Activated T-cell treated with anti-CD3 and anti-CD28 coated beads for 24 hours (primary cell): ENCODE measurements at regions not wholly inside any gene's neighbourhood (a gene's known extent, or its start where the extent isn't known, plus 50 kb on each side); places are given as distances from the start of the nearest gene placed in this dataset.

Source experiments
- DNase-seq: peaks from one replicate; pipeline ENCODE4 v3.0.0-alpha.2; 2020; ENCODE audit warnings: low read depth

DNA sequence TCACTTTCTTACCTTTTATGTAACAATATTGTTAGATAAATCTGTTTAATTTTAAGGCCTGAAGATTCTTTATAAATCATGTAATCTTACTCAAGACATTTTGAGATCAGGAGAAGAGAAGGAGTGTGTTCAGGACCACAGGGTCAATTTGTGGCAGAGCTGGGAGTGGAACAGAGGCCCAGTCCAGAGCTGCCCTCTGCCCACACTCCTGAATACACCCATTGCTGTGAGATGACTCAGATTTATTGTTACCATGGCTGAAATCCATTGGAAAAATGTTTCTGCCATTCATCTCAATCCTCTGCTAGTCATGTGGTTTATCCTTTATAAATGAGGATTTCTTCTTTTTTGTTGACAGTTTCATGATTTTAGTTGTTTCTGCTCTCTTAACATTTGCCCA is 100.5 kb upstream of the STXBP6 start:
- DNase-seq: no peak

DNA sequence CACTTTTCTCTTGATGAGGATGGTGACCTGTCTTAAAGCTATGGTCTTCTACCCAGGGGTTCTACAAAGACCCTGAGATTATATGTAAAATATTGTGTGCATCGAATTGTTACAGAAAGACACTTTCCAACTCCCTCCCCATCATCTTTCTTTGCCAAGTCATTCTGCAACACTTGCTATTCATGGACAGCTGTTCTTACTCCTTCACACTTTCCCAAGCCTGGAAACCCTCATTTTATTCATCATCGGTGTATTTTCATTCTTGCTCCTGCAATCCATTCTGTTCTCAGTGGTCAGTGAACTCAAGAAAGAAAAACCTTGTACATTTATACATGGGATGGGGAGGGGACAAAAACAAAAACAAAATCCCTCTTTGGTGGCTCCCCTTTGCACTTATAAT is 90.5 kb upstream of the STXBP6 start:
- DNase-seq: no peak

DNA sequence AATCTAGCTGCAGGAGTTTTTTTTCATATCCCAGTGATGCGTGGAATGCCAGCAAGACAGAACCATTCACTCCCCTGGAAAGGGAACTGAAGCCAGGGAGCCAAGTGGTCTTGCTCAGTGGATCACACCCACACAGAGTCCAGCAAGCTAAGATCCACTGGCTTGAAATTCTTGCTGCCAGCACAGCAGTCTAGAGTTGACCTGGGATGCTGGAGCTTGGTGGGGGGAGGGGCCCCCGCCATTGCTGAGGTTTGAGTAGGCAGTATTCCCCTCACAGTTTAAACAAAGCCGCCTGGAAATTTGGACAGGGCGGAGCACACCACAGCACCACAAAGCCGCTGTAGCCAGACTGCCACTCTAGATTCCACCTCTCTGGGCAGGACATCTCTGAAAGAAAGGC is 86.9 kb upstream of the STXBP6 start:
- DNase-seq: no peak

DNA sequence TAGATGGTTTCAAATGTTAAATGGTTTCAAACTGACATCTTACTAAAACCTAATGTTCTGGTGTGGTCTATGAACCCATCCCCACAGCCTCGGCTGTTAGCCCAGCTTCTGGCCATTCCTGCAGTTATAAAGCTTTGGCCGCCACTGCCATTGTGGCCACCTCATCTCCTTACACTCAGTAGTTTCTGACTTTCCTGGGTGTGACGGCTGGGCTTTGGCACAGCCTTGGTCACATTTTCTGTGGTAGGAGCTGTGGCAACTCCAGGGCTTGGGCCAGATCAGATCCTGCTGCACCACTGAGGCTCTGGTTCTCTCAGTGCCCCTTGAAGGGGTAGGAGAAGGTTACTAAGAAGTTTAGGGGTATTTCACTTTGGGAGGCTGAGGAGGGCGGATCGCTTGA is 84.2 kb upstream of the STXBP6 start:
- no peak for DNase-seq

DNA sequence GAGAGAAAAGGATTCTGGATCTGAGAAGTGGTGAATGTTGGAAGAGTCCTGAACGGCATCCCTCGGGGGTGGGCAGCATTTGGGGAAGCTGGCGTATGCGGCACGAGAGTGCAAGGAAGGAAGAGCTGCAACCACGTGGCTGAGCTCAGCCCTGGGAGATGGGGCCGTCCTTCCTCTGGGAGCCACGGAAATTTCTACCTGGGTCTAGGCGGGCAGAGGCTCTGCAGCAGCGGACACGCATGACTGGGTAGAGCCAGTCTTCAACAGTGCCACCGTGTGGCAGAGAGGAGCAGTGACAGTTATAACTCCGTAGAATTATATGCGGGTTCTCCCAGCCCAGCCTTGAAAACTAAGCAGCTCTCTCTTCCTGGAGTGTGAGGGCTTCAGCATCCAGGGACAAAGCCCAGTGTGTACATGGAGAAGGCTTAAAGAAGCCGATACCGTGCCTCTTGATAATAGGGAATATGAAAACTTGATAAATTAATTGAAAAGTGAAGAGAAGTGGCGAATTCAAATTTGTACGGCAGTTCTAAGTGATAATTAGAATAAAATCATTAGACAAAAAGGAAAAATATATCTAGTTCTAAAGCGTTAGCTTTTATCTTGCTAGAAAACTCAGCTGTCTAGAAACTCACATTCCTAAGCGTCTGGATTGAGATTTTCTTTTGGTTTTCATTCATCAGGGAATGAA is 82.9 kb upstream of the STXBP6 start:
- DNase-seq: peak; percentile 38

DNA sequence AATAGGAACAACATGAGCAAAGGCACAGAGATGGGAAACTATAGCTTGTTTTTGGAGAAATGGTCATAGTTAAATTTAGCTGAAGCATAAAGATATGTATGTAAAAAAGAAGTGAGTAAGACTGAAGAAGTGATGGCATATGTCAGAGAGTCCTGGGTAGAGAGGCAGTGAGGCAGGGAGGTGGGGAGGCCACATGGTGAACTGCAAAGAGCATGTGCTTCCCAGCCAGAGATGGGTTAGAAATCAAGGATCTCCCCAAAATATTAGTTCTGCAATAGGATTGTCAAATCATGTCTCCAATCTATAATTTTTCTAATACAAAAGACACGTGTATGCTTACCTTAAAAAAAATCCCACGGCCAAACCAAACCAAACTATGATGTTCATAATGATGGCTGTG is 82.1 kb upstream of the STXBP6 start:
- DNase-seq: no peak

DNA sequence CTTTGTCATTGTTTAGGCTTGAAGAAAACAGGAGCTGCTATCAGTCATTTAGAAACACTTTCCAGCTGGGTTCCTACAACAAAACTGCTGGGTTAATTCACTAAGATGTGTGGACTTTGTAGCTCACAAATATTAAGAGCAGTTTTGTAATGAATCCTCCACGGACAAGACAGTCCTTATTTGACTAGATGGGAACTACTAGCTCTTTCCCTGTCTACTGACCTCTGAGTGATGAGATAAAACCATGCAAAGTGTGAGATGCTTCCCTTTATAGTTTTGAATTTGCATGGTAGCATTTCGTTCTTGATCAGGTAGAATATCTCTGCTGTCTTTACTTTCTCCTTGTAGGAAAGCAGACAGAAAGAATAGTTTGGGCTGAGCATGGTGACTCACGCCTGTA is 72.9 kb upstream of the STXBP6 start:
- no peak for DNase-seq

DNA sequence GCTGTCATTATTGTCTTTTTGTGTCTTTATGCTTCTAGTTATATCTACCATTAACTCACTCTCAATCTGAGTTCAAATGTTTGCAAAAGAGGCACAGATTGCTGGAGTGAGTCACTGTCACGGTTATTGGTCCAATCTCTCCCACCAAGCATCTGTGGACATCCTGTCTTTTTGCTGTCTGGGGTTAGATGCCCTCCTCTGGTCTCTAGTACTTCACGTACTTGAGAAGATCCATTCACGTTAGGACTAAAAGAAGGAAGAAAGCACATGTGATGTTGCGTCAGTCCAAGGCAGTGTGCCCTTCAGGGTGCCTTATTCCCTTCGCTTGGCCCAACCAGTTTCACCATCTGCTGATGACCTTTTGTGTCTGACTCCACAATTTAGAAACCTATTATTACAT is 72.3 kb upstream of the STXBP6 start:
- no peak for DNase-seq

DNA sequence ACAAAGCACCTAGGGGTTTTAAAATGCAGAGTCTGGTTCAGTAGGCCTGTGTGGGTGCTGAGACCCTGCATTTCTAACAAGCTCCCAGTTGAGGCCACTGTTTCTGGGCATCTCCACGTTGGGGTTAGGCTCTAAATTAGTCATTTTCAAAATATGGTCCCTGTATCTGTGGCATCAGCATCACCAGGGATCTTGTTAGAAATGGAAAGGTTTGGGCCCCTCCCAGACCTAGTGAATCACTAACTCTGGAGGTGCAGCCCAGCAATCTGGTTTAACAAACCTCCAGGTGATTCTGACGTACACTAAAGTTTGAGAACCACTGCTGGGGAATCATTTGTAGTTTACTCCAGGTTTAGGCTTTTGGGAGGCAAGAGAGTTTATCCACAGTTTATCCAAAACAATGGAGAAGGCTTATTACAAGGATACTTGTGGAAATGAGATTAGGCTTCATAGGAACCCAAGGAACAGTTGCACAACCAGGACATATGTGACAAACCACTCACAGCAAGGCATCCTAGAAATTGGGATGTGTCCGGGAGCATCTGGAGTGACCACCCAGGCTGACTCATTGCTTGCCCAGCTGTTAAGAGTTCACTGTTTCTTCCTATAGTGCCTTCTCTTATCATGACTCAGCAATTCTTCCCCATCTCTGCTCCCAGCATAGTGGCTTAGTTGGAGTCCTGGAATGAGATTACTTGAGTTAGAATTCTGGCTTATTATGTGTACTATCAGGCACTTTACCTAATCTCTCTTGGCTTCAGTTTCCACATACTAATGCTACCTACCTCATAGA is 71.6 kb upstream of the STXBP6 start:
- no peak for DNase-seq

DNA sequence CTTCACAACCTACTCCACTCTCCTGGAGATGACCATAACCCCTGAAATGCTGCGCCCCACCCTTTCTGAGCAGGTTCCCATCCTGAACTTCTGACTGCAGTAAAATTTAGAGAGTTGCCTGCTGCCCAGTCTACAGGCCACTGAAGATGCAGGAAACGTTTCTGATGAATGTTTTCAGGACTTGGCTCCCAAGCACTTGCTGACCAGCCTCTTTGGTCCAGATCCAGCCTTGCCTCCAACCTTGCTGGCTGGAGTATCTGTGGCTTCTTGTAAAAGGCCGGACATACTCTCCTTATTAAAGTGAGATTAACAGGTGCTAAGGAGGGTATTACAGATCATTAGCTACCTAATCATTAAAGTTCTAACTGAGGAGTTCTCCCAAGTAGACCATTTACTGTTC is 70.3 kb upstream of the STXBP6 start:
- DNase-seq: no peak

DNA sequence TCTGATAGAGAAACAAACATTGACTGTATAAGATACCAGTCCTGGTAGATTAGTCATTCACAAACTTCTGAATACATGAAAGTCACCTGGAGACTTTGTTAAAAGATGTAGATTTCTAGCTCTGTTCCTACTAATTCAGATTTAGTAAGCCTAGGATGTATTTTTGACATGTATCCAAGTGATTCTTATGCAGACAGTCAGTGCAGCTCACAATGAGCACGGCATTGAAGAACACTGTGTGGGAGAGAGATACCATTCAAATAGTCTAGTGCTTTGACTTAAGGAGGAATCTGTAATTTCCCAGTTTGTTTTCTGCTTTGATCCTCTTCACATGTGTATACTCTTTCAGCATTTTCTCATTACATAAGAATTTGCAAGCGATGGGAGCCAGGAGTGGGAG is 68.7 kb upstream of the STXBP6 start:
- no peak for DNase-seq

DNA sequence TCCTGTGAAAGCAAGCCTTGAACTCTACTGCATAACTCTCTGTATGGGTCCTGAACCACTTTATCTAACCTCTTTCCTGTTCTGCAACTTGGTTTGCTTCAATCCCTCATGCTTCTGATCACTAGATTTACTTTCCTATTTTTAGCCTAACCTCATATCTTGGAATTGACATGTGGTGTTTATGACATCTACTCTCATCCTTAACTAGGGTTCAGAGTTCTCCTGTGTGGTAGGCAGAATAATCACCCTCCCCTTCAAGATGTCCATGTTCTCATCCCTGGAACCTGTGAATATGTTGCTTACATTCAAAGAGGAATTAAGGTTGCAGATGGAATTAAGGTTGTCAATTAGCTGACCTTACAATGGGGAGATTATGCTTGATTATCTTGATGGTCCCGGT is 67.4 kb upstream of the STXBP6 start:
- no peak for DNase-seq

DNA sequence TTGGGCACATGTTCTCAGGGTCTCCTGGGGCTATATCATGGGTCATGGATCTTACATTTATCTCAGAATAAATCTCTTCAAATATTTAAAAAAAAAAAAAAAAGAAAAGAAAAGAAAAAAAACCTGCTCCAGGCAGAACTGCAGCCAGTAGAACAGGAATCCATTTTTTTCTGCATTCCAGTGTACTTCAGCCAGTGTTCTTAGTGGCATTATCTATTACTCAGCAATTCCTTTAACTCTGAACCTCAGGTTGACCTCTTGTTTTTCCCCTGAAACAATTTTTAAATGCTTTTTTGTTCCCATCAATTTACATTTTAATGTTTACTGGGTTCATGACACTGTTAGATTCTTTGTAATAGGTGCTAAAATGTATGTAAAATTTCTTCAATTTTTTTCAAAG is 66.7 kb upstream of the STXBP6 start:
- no peak for DNase-seq

DNA sequence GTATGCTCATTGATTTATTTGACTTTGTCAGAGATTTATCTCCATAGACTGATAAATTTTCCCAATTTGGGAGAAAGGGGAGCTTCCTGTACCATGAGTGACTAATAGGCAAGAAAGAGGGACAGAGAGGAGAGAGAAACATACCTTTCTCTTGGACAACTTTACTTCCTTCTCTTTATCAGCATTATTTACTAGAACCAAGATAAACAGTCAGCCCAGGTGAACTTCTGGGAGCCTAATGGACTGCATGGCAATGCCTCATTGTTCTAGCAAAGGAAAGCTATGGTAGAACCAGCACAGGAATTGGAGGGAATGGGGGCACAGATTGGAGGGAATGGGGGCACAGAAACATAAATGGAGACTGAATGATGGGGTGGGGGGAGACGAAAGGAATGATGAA is 63.4 kb upstream of the STXBP6 start:
- no peak for DNase-seq

DNA sequence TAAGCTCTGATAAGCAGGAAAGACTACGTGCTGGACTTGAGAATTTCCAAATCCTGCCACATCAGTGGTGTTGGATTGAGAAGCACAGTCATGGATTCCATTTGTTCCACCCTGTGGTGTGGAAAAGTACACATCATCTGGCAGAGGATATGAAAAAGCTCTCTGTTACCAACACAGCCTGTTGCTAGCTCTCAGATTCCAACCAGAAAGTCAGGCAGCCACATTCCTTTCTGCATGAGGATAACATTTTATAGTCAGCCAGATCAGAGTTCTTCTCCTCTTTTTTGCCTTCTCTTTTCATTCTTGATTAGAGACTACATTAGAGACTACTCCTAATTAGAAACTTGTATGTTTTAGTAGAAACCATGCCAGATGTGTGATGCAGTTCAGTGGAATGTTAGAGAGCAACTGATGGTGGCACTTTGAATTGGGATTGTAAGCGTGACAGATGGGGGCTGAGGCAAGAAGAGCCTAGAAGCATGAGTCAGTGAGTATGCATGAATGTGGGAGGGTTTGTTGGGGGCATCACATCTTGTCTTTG is 61.2 kb upstream of the STXBP6 start:
- DNase-seq: no peak

DNA sequence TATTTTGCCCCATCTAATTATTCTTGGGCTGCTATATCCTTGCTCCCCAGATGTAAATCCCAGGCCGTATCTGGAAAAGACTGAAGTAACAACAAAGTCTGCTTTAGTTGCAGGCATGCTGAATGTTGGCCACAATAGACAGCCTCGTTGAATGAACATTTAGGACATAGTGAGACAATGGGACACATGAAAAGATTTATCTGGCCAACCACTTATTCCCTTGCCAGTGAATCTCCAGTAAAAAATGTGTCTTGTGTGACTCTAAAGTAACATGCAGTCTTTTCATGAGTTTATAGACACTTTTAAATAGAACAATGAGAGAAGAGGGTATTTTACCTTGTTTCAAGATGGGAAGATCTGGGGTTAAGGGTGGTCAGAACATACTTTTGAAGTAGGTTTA is 60.2 kb upstream of the STXBP6 start:
- DNase-seq: no peak

DNA sequence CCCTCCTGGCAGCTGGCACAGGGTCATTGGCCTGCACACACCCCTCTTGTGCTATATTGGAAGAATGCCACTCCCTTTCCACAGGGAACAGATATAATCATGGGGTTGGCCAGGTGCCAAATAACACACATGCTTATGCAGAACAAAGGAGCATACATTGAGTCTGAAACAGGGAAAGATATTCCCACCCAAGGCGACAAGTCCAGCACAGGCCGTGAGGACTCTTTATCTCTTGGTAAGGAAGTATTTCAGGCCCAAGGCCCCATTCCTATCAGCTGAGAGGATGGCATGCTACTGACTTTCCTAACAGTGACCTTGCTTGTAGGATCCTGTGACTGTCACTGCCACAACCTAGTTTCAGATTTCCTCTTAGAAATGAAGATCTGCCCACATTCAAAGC is 59.0 kb upstream of the STXBP6 start:
- no peak for DNase-seq

DNA sequence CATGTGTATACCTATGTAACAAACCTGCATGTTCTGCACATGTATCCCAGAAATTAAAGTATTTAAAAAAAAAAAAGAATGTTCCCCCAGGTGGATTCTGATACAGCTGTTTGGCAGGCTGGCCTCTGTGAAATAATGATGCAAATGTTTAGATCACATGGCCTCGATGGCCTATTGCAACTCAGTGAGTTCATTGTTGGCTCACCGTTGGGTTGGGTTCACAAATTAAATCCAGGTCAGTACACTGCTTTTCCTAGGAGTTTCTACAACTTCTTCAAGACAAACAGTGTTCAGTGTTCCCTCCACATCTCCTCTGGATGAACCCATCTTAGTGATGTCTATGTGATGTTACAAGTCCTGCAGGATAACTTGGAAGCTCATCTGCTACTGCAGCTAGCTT is 58.3 kb upstream of the STXBP6 start:
- DNase-seq: no peak

DNA sequence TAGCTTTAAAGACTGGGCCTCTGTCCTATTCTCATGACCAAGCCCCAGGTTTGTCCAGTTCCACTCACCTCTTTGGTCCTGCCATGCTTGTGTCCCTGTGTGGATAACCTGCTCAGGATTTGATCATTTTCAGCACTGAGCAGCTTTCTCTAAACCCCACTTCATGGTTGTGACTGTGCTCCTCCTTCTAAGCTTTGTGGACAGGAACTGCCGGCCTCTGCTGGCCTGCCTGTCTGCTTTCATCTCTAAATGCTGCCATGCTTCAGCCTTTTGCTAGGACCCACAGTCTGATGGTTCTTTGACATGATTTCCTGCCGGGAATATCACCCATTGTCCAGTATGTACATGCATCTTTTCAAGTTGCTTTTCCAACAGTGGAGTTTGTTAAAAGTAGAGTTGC is 53.9 kb upstream of the STXBP6 start:
- no peak for DNase-seq

DNA sequence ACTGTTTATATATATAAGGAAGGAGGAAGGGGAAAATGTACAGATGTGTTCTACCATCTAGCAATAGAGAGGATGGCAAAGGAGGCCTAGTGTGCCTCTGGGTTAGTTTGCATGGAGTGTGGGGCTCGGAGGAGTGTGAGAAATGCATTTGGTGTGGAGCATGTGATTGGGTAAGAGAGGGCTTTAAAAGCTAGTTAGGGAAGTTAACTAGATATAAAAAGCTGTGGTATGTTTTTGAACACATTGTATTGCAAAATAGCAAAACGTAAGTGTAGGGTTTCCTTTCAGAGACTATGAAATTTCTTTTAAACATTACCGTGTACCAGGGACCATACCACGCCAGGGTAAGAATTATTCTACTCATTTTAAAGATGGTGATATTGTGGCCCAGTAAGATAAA is 53.3 kb upstream of the STXBP6 start:
- DNase-seq: no peak

DNA sequence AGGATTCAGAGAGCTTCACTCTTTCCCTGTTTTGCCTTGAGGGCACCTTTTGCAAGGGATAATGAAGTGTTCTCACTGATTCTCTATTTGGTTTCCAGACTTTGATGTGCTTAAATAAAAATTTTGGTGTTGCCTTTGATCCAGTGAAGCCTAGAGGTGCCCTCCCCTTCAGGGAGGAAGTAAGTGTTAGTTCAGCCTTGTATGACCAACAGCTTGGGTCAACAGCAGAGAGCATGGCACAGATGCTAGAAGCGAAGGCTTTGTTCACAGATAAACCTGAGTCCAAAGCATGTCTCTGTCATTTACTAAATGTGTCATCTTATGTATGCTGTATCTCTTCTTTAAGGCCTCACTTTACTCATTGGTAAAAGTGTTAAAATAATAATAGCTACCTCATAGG is 52.8 kb upstream of the STXBP6 start:
- no peak for DNase-seq

DNA sequence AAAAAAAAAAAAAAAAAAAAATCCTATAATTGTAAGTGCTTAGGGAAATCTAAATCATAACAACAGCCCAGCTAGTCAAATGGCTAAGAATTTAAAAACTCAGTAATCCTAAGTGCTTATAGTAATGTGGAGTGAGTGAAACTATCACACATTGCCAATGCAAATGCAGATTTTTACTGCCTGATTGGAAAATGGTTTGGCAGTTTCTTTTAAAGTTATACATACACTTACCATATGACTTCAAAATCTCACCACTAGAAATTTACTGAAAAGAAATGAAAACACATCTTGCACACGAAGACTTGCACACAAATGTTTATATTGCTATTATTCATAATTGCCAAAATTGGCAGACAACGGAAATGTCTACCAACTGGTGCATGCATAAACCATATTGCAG is 51.3 kb upstream of the STXBP6 start:
- no peak for DNase-seq
